SK-N-SH treated with all-trans-retinoic acid at 6 μM for 48 hours (cell line): ENCODE measurements at regions not wholly inside any gene's neighbourhood (a gene's known extent, or its start where the extent isn't known, plus 50 kb on each side); places are given as distances from the start of the nearest gene placed in this dataset.

ENCODE experiments used
- ARNTL ChIP-seq: fragments of 450-650 bp; formaldehyde crosslinking; IDR thresholded peaks from 2 replicates; pipeline ENCODE4 v1.5.0; 2020; ENCODE audit warnings: low read depth, mild to moderate bottlenecking, moderate library complexity, borderline replicate concordance
- BACH2 ChIP-seq: fragments of 250-450 bp; sonication (Bioruptor Pico); IDR thresholded peaks from 2 replicates; pipeline ENCODE4 v1.9.0; 2021; ENCODE audit warnings: mild to moderate bottlenecking, borderline replicate concordance
- CSDC2 ChIP-seq: fragments of 250-450 bp; sonication (Bioruptor Pico); IDR thresholded peaks from 2 replicates; pipeline ENCODE4 v1.5.0; 2020; ENCODE audit warnings: mild to moderate bottlenecking, moderate library complexity
- GLIS3 ChIP-seq: fragments of 250-450 bp; sonication (Bioruptor Pico); IDR thresholded peaks from 2 replicates; pipeline ENCODE4 v1.5.0; 2020; ENCODE audit warnings: mild to moderate bottlenecking, moderate library complexity
- OSR1 ChIP-seq: fragments of 250-450 bp; sonication (Bioruptor Pico); IDR thresholded peaks from 2 replicates; pipeline ENCODE4 v1.8.0; 2022; ENCODE audit warnings: moderate library complexity, mild to moderate bottlenecking, inconsistent platforms
- RARB ChIP-seq: fragments of 250-450 bp; sonication (Bioruptor Pico); IDR thresholded peaks from 2 replicates; pipeline ENCODE4 v1.8.0; 2021; ENCODE audit warnings: mild to moderate bottlenecking, moderate library complexity
- SNAI2 ChIP-seq: fragments of 250-450 bp; sonication (Bioruptor Pico); IDR thresholded peaks from 2 replicates; pipeline ENCODE4 v1.5.0; 2020; ENCODE audit warnings: mild to moderate bottlenecking, moderate library complexity
- ZC3H10 ChIP-seq: fragments of 250-450 bp; sonication (Bioruptor Pico); IDR thresholded peaks from 2 replicates; pipeline ENCODE4 v1.5.1; 2021; ENCODE audit warnings: mild to moderate bottlenecking, moderate library complexity
- ZFP30 ChIP-seq: fragments of 450-650 bp; formaldehyde crosslinking; IDR thresholded peaks from 2 replicates; pipeline ENCODE4 v1.5.0; 2022; ENCODE audit warnings: mild to moderate bottlenecking, moderate library complexity
- ZNF565 ChIP-seq: fragments of 450-650 bp; formaldehyde crosslinking; conservative IDR thresholded peaks from 2 replicates; pipeline ENCODE4 v1.5.0; 2020; ENCODE audit warnings: low read depth, mild to moderate bottlenecking, moderate library complexity
- ZNF8 ChIP-seq: fragments of 450-650 bp; formaldehyde crosslinking; IDR thresholded peaks from 2 replicates; pipeline ENCODE4 v1.5.0; 2020; ENCODE audit warnings: mild to moderate bottlenecking, moderate library complexity
- TF ChIP-seq, protein P1 (sequence below): fragments of 250-450 bp; sonication (Bioruptor Pico); IDR thresholded peaks from 2 replicates; pipeline ENCODE4 v1.5.0; 2020; ENCODE audit warnings: mild to moderate bottlenecking, moderate library complexity
- TF ChIP-seq, protein P2 (sequence below): fragments of 250-450 bp; sonication (Bioruptor Pico); IDR thresholded peaks from 2 replicates; pipeline ENCODE4 v1.8.0; 2020; ENCODE audit warnings: mild to moderate bottlenecking, moderate library complexity, borderline replicate concordance
- TF ChIP-seq, protein P3 (sequence below): fragments of 250-450 bp; sonication (Bioruptor Pico); IDR thresholded peaks from 2 replicates; pipeline ENCODE4 v1.8.0; 2021; ENCODE audit warnings: low read depth, mild to moderate bottlenecking, moderate library complexity, borderline replicate concordance

DNA sequence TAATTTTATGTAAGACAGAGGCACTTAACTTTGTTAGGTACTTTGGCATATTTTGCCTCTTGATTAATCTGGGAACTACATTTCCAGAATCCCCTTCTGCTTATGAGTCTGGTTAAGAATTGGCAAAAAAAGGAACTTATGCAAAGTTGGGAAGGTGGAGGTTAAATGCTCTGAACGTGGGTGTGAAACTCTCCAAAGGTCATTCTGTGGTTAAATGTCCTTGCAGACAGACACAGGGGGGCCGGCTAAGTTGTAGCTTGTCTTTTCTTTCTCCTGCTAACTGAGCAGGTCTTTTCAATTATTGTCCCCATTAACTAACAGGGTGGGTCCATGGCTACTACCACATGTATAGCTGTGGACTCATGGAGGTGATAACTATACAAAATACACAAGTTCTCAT is 248.6 kb upstream of the NOVA1 start:
- TF ChIP-seq, protein P1, sequence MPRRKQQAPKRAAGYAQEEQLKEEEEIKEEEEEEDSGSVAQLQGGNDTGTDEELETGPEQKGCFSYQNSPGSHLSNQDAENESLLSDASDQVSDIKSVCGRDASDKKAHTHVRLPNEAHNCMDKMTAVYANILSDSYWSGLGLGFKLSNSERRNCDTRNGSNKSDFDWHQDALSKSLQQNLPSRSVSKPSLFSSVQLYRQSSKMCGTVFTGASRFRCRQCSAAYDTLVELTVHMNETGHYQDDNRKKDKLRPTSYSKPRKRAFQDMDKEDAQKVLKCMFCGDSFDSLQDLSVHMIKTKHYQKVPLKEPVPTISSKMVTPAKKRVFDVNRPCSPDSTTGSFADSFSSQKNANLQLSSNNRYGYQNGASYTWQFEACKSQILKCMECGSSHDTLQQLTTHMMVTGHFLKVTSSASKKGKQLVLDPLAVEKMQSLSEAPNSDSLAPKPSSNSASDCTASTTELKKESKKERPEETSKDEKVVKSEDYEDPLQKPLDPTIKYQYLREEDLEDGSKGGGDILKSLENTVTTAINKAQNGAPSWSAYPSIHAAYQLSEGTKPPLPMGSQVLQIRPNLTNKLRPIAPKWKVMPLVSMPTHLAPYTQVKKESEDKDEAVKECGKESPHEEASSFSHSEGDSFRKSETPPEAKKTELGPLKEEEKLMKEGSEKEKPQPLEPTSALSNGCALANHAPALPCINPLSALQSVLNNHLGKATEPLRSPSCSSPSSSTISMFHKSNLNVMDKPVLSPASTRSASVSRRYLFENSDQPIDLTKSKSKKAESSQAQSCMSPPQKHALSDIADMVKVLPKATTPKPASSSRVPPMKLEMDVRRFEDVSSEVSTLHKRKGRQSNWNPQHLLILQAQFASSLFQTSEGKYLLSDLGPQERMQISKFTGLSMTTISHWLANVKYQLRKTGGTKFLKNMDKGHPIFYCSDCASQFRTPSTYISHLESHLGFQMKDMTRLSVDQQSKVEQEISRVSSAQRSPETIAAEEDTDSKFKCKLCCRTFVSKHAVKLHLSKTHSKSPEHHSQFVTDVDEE (CRISPR knock-in tag), result no peak
- TF ChIP-seq ARNTL (CRISPR knock-in tag), result no peak
- no peak for TF ChIP-seq SNAI2 (CRISPR knock-in tag)
- TF ChIP-seq RARB (CRISPR knock-in tag), result no peak
- TF ChIP-seq ZNF565 (CRISPR knock-in tag), result no peak
- no peak for TF ChIP-seq CSDC2 (CRISPR knock-in tag)
- no peak for TF ChIP-seq OSR1 (CRISPR knock-in tag)
- TF ChIP-seq ZFP30 (CRISPR knock-in tag), result no peak
- TF ChIP-seq, protein P2, sequence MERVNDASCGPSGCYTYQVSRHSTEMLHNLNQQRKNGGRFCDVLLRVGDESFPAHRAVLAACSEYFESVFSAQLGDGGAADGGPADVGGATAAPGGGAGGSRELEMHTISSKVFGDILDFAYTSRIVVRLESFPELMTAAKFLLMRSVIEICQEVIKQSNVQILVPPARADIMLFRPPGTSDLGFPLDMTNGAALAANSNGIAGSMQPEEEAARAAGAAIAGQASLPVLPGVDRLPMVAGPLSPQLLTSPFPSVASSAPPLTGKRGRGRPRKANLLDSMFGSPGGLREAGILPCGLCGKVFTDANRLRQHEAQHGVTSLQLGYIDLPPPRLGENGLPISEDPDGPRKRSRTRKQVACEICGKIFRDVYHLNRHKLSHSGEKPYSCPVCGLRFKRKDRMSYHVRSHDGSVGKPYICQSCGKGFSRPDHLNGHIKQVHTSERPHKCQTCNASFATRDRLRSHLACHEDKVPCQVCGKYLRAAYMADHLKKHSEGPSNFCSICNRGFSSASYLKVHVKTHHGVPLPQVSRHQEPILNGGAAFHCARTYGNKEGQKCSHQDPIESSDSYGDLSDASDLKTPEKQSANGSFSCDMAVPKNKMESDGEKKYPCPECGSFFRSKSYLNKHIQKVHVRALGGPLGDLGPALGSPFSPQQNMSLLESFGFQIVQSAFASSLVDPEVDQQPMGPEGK (CRISPR knock-in tag), result no peak
- no peak for TF ChIP-seq BACH2 (CRISPR knock-in tag)
- TF ChIP-seq, protein P3, sequence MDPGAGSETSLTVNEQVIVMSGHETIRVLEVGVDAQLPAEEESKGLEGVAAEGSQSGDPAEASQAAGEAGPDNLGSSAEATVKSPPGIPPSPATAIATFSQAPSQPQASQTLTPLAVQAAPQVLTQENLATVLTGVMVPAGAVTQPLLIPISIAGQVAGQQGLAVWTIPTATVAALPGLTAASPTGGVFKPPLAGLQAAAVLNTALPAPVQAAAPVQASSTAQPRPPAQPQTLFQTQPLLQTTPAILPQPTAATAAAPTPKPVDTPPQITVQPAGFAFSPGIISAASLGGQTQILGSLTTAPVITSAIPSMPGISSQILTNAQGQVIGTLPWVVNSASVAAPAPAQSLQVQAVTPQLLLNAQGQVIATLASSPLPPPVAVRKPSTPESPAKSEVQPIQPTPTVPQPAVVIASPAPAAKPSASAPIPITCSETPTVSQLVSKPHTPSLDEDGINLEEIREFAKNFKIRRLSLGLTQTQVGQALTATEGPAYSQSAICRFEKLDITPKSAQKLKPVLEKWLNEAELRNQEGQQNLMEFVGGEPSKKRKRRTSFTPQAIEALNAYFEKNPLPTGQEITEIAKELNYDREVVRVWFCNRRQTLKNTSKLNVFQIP (CRISPR knock-in tag), result no peak
- TF ChIP-seq GLIS3 (CRISPR knock-in tag), result no peak
- no peak for TF ChIP-seq ZNF8 (CRISPR knock-in tag)
- no peak for TF ChIP-seq ZC3H10 (CRISPR knock-in tag)
